ENCODE measurements at regions not wholly inside any gene's neighbourhood (a gene's known extent, or its start where the extent isn't known, plus 50 kb on each side); places are given as distances from the start of the nearest gene placed in this dataset.

DNA sequence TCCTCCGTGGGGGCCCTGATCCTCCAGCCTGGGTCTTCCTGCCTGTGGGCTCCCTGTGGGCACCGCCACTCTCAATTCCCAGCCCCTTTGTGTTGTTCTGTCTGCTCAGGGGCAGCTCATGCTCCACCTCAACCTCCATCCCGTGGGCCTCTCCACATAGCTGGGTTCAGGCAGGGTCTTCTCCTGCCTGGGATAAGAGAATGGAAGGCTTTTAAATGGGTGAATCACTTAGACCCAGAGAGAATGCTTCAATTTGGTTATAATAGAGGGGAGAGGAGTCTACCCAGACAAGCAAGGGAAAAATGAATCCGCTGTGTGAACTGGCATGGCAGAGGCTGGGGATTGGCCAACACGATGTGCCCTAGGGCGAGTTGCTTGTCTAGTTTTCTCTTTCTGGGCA is 138.4 kb upstream of the MYCN start (continued):
- no peak for TF ChIP-seq SIN3A (conservative IDR thresholded peaks at IDR 0.05 in 1 of 2, IDR thresholded peaks at IDR 0.05 in 1 of 2; ENCODE audit: low read depth in 1 of 2, low read length in 2 of 2)
- TF ChIP-seq POLR2A (IDR thresholded peaks at IDR 0.05; ENCODE audit: control extremely low read depth in 1 of 2, low read depth in 2 of 2, low read length in 2 of 2): no peak
- no peak for TF ChIP-seq POU5F1 (IDR thresholded peaks at IDR 0.05; ENCODE audit: low read depth, low read length)
- TF ChIP-seq CREB1 (IDR thresholded peaks at IDR 0.05): no peak
- TF ChIP-seq HDAC6 (IDR thresholded peaks at IDR 0.05; ENCODE audit: low read depth, low read length): no peak
- no peak for TF ChIP-seq GABPA (IDR thresholded peaks at IDR 0.05; ENCODE audit: borderline replicate concordance, insufficient read depth, low read length)
- no peak for TF ChIP-seq KDM5A (IDR thresholded peaks at IDR 0.05; ENCODE audit: low read length)
- no peak for TF ChIP-seq EGR1 (IDR thresholded peaks at IDR 0.05; ENCODE audit: borderline replicate concordance, low read depth, low read length)
- TF ChIP-seq, protein P1, sequence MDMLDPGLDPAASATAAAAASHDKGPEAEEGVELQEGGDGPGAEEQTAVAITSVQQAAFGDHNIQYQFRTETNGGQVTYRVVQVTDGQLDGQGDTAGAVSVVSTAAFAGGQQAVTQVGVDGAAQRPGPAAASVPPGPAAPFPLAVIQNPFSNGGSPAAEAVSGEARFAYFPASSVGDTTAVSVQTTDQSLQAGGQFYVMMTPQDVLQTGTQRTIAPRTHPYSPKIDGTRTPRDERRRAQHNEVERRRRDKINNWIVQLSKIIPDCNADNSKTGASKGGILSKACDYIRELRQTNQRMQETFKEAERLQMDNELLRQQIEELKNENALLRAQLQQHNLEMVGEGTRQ (IDR thresholded peaks at IDR 0.05; ENCODE audit: low read length): no peak
- TF ChIP-seq CBX5 (IDR thresholded peaks at IDR 0.05; ENCODE audit: low read depth, low read length): no peak
- TF ChIP-seq JUND (IDR thresholded peaks at IDR 0.05; ENCODE audit: low read length): no peak
- no peak for TF ChIP-seq CBX8 (IDR thresholded peaks at IDR 0.05; ENCODE audit: borderline replicate concordance, low read depth, low read length)
- TF ChIP-seq, protein P2, sequence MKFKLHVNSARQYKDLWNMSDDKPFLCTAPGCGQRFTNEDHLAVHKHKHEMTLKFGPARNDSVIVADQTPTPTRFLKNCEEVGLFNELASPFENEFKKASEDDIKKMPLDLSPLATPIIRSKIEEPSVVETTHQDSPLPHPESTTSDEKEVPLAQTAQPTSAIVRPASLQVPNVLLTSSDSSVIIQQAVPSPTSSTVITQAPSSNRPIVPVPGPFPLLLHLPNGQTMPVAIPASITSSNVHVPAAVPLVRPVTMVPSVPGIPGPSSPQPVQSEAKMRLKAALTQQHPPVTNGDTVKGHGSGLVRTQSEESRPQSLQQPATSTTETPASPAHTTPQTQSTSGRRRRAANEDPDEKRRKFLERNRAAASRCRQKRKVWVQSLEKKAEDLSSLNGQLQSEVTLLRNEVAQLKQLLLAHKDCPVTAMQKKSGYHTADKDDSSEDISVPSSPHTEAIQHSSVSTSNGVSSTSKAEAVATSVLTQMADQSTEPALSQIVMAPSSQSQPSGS (IDR thresholded peaks at IDR 0.05; ENCODE audit: low read length): no peak
- TF ChIP-seq TAF7 (optimal IDR thresholded peaks at IDR 0.05; ENCODE audit: borderline replicate concordance, low read depth, low read length): no peak
- no peak for TF ChIP-seq JUN (IDR thresholded peaks at IDR 0.05; ENCODE audit: low read depth, low read length)
- no peak for TF ChIP-seq EZH2 (IDR thresholded peaks at IDR 0.05; ENCODE audit: low read depth, low read length, severe bottlenecking)
